Hepatocyte (in vitro differentiated cells): ENCODE measurements at regions not wholly inside any gene's neighbourhood (a gene's known extent, or its start where the extent isn't known, plus 50 kb on each side); places are given as distances from the start of the nearest gene placed in this dataset.

Experiments
- EZH2 ChIP-seq: fragments of 200-600 bp; sonication (generic); IDR thresholded peaks from 2 replicates; pipeline ENCODE4 v1.6.1; 2016; ENCODE audit warnings: antibody characterized with exemption, mild to moderate bottlenecking, borderline replicate concordance
- EZH2phosphoT487 ChIP-seq: fragments of 200-600 bp; sonication (generic); IDR thresholded peaks from one replicate; pipeline ENCODE4 v1.6.1; 2018; ENCODE audit warnings: antibody characterized with exemption, mild to moderate bottlenecking, low read depth, moderate library complexity; ENCODE audit not compliant: unreplicated experiment, severe bottlenecking
- TF ChIP-seq, protein P1 (sequence below): fragments of 200-600 bp; sonication (generic); IDR thresholded peaks from 2 replicates; pipeline ENCODE4 v1.5.1; 2016; ENCODE audit warnings: antibody characterized with exemption, mild to moderate bottlenecking; ENCODE audit not compliant: poor library complexity

DNA sequence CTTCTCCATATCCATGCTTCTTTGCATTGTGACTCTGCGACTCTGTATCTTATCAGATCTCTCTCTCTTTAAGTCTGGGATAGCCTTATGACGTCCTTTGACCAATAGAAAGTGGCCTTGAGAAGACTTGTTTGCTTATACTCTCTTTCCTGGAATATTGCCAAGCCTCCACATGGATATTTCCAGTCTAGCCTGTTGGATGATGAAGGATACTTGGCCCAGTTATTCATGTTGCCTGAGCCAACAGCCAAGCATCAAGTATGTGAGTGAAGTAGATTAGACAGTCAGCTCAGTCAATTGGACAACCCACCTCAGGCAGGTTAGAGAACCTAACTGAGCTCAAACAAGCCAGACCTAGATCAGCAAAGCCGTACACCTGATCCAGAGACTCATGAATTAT, 864.2 kb upstream of the MGAT4C start:
- no peak for TF ChIP-seq EZH2phosphoT487
- TF ChIP-seq, protein P1, sequence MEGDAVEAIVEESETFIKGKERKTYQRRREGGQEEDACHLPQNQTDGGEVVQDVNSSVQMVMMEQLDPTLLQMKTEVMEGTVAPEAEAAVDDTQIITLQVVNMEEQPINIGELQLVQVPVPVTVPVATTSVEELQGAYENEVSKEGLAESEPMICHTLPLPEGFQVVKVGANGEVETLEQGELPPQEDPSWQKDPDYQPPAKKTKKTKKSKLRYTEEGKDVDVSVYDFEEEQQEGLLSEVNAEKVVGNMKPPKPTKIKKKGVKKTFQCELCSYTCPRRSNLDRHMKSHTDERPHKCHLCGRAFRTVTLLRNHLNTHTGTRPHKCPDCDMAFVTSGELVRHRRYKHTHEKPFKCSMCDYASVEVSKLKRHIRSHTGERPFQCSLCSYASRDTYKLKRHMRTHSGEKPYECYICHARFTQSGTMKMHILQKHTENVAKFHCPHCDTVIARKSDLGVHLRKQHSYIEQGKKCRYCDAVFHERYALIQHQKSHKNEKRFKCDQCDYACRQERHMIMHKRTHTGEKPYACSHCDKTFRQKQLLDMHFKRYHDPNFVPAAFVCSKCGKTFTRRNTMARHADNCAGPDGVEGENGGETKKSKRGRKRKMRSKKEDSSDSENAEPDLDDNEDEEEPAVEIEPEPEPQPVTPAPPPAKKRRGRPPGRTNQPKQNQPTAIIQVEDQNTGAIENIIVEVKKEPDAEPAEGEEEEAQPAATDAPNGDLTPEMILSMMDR, result no peak
- TF ChIP-seq EZH2, result no peak
